ENCODE measurements at regions not wholly inside any gene's neighbourhood (a gene's known extent, or its start where the extent isn't known, plus 50 kb on each side); places are given as distances from the start of the nearest gene placed in this dataset.
"Not testable (repeated sequence)": the region's sequence is repeated elsewhere in the genome, so short reads cannot be mapped to it uniquely, and the experiment has no call there.

DNA sequence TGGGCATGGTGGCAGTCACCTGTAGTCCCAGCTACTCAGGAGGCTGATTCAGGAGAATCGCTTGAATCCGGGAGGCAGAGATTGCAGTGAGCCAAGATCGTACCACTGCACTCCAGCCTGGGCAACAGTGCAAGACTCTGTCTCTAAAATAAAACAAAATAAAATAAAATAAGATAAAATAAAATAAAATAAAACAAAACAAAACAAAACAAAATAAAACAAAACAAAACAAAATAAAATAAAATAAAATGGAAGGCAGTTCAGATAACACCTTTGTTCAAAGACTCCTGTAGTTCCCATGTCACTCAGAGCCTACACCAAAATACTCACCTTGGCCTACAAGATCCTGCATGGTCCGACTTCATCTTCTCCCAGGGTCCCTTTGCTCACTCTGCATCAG lies 61.3 kb downstream of the SYF2 start:
- in situ Hi-C loops (cut with HindIII; ENCODE audit: low sequenced_read_pairs); DNase-seq (ENCODE audit: low spot score): not testable (repeated sequence)

DNA sequence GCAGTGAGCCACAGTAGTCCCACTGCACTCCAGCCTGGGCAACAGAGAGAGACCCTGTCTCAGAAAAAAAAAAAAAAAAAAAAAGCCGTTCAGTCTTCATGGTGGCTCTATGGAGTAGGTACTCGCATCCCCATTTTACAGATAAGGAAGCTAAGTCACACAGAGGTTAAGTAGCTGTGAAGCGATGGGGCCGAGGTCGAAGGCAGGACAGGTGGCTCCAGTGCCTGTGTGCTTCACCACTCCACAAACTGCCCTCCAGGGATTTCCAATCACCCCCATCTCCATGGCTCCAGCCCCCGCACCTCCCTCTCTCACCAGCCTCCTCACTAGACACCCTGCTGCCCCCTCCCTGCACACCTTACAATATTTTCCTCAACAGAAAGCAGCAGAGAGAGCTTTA lies 61.9 kb downstream of the SYF2 start:
- in situ Hi-C loops (cut with HindIII; ENCODE audit: low sequenced_read_pairs), result no loop called here
- no peak for DNase-seq (ENCODE audit: low spot score)

DNA sequence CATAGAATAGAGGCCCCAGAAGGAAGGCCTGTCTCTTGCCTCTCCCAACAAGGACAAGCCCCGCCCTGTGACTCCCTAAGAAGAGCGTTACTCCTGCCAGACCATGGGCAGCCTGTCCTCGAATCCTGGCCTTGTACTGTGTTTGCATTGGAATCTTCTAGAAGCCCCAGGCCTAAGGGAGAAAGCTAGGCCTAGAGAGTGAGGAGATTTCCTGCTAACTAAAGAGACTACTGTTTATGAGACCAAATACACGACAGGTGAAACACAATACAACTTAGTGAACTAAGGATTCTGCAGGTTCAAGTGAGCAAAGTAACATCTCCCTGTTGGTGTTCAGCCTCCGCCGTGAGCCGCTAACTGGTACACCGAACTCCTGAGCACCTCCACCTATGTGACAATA lies 62.7 kb downstream of the SYF2 start:
- in situ Hi-C loops (cut with HindIII; ENCODE audit: low sequenced_read_pairs), result no loop called here
- no peak for DNase-seq (ENCODE audit: low spot score)

DNA sequence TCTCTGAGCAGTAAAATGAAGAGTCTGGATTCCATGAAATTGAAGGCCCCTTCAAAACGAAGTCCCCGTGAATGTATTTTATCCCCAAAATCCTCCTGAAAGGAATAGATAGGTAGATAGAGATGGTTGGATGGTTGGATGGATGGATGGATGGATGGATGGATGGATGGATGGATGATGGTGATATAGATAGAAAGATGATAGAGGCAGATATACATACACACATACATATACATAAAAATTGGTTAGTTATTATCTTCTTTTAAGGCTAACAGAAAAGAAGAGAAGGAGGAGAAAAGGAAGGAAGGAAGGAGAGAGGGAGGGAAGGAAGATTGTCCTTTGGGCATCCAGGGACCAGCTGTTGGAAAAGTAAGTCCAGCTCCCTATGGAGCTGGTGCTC lies 63.1 kb downstream of the SYF2 start:
- in situ Hi-C loops (cut with HindIII; ENCODE audit: low sequenced_read_pairs), result no loop called here

DNA sequence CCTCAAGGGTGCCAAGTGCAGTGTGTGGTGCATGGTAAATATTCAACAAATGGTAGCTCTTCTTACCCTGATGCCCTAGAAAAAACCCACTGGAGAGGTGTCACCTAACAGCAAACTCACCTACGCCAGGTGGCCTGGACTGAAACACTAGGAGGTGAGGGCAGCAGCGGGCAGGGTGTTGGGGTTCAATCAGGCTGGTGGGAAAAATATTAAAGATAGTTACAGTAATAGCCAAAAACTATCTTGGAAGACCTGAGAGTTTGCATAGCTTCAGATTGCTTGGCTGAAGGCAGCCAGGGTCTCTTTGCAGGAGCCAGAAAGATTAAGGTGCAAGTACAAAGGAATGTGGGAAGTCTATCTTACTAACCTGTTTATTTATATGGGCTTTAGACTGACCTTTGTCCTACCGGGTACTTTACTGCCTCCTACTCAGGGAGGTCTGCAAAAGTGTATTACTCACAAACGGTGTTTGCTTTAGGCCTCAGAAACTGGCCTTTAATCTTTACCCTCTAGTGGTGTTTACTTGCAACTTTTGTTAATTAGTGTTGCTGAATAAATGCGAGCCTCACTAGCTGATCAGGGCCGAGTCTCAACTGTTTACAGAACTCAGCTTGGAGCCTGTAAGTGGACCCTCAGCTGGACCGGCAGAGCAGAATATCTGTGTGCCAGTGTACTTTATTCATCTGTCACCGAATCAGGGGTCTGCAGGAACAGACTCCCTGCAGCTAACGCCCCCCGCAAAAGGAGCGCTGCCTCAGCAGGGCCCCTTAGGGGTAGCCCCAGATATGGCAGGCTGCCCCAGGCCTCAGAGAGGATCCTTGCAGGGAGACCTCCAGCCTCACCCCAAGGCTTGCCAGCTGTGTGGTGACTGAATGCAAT lies 63.9 kb downstream of the SYF2 start:
- in situ Hi-C loops (cut with HindIII; ENCODE audit: low sequenced_read_pairs), result no loop called here
- no peak for DNase-seq (ENCODE audit: low spot score)

More for the DNA sequence above, 63.1 kb downstream of the SYF2 start:
- no peak for DNase-seq (ENCODE audit: low spot score)

DNA sequence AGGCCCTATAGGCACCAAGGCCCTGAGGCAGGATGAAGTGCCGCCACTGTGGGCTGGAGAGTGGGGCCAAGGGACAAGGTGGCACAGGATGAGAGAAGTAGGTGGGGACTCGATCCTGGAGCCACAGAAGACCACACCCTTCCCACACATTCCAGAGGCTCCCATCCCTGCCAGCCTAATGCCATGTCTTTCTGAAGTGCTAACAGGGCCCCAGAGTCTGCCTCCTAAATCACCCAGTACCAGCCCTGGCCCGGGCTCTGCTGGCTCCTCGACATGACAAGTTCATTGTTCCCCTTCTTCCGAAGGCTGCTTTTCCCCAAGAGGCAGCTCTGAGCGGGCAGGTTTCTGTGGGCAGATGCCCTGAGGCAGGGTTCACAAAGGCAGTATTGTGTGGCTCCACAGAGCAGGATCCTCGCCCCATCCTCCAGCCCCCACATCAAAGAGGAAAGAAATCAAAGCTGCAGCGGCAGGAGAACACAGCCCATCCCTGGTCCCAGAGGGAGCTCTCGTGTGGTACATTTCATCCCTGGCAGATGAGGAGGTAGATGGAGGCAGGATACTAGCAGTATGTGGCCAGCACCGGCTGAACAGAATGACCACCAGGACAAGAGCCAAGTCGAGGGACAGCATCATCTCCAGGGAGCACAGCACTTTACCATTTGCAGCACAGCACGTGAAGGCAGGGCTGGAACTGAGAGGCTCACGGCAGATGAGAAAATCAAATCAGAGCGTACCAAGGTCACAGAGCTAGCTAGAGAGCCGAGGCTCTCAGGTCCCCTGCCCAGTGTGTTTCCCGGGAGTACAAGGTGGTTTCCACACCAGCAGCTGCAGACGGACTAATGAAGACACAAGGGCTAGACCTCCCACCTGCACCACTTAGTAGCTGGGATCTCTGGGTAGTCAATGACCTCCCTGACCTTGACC lies 64.8 kb downstream of the SYF2 start:
- DNase-seq (ENCODE audit: low spot score), result no peak

DNA sequence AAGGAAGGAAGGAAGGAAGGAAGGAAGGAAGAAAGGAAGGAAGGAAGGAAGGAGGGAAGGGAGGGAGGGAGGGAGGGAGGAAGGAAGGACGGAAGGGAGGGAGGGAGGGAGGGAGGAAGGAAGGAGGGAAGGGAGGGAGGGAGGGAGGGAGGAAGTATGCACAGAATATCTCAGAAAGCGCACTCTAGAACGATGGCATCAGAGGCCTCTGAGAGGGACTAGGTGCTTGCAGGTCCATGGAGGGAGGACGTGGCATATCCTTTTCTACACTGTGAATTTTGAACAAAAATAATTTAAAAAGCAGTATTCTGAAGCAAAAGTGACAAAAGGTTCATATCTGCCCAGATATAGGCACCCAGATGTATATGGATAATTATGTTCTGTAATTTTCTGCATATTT lies 65.5 kb downstream of the SYF2 start:
- in situ Hi-C loops (cut with HindIII; ENCODE audit: low sequenced_read_pairs), result no loop called here
- DNase-seq (ENCODE audit: low spot score), result no peak

More for the DNA sequence above, 64.8 kb downstream of the SYF2 start:
- in situ Hi-C loops (cut with HindIII; ENCODE audit: low sequenced_read_pairs), result no loop called here

DNA sequence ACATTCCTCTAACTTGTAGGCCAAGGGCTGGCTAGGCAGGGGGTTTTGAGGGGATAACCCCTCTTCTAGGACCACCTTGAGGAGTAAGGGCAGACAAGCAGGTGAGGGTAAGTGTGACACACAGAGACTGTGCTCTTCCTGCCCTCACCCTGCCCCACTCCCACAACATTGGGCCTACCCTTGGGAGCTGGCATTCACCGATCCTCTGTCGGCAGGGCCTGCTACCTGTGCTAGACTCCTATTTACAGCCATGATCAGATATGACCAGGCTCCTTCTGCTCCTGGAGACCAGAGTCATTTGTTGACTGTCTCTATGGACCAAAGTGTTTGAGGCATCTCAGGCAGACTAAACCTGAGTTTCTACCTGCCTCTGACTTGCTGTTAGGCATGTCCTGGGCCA lies 68.3 kb downstream of the SYF2 start:
- in situ Hi-C loops (cut with HindIII; ENCODE audit: low sequenced_read_pairs), result no loop called here
- DNase-seq (ENCODE audit: low spot score), result no peak

DNA sequence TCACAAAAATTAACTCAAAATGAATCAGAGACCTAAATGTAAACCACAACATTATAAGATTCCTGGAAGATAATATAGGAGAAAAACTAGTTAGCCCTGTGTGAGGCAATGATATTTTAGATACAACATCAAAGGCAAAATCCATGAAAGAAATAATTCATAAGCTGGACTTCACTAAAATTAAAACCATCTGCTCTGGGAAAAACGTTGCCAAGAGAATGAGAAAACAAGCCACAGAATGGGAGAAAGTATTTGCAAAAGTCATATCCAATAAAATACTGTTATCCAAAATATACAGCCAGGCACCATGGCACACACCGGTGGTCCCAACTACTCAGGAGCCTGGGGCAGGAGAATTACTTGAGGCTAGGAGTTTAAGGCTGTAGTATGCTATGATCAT lies 70.3 kb downstream of the SYF2 start:
- in situ Hi-C loops (cut with HindIII; ENCODE audit: low sequenced_read_pairs), result no loop called here
- DNase-seq (ENCODE audit: low spot score), result no peak

DNA sequence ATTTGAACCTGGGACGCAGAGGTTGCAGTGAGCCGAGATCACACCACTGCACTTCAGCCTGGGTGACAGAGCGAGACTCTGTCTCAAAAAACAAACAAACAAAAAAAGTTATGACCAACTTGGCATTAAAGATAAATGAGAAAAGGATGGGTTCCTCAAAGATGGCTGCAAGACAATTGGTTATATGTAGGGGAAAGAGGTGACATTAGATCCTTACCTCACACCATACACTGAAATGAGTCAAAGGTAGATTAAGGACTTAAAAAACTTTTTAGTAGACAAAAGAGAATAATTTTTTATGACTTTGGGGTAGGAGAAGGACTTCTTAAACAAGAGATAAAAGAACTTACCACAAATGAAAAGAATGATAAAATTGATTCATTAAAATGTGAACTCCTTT lies 74.5 kb downstream of the SYF2 start:
- in situ Hi-C loops (cut with HindIII; ENCODE audit: low sequenced_read_pairs), result no loop called here
- DNase-seq (ENCODE audit: low spot score), result no peak

DNA sequence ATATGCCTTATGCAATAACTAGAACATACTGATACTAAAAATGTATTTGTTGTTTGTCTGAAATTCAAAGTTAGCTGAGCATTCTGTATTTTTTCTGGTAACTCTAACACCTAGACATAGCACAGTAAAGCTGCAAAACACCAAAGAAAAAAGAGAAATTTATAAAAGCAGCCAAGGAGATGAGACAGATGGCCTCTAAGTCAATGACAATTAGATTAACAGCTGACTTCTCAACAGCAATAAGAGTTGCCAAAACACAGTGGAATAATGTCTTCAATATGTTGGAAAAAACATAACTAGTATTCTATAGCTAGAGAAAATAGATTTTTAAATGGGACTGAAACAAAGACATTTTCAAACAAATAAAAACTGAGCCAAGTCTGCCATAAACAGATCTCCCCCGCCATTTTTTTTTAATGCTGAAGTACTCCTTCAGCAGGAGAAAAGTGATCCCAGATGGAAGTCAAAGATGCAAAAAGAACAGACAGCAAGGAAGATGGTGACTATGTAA lies 81.3 kb downstream of the SYF2 start:
- in situ Hi-C loops (cut with HindIII; ENCODE audit: low sequenced_read_pairs), result no loop called here
- no peak for DNase-seq (ENCODE audit: low spot score)

DNA sequence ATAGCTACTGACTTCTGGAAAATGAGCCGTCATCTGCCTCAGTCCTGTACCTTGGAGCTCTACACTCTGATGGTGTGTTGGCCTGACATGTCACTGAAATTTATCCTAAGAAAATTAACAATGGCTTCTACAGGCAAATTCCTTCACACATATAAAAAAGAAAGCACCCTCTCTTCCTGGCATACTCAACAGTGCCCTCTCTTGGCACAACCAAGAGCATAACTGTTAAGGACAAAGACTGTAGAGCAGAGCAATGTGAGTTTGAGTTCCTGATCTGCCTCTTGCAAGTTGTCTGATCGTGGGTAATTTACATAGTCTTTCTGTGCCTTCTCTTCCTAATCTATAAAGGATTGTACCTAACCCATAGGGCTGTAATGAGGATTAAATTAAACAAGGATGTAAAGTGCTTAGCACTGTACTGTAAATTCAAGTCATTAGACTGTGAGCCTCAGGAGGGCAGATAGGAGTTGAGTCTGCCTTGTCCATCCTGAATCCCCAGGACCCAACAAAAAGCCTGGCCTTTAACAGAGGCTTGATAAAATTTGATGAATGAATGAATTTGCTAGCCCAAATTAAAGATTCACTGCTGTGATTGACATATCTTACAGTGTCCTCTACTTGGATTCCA lies 83.5 kb downstream of the SYF2 start:
- no peak for DNase-seq (ENCODE audit: low spot score)

DNA sequence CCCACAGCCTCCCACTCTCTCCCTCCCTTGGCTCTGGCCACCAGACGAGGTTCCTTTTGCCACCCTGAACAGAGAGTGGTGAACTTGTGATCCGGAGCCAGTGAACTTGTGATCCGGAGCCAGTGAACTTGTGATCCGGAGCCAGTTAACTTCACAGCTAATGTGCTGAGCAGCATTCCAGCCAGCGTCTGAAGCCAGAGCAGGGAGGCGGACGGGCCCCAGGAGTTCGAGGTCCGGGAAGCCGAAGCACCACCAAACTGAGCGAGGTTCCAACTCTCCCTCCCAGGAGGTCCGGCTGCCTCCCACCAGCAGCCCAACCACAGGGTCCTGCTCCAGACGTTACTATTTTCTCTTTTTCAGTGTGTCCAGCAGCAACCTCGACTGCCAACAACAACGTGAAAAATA lies 85.8 kb downstream of the SYF2 start:
- DNase-seq (ENCODE audit: low spot score), result no peak
- in situ Hi-C loops (cut with HindIII; ENCODE audit: low sequenced_read_pairs), result no loop called here

More for the DNA sequence above, 83.5 kb downstream of the SYF2 start:
- in situ Hi-C loops (cut with HindIII; ENCODE audit: low sequenced_read_pairs), result no loop called here

DNA sequence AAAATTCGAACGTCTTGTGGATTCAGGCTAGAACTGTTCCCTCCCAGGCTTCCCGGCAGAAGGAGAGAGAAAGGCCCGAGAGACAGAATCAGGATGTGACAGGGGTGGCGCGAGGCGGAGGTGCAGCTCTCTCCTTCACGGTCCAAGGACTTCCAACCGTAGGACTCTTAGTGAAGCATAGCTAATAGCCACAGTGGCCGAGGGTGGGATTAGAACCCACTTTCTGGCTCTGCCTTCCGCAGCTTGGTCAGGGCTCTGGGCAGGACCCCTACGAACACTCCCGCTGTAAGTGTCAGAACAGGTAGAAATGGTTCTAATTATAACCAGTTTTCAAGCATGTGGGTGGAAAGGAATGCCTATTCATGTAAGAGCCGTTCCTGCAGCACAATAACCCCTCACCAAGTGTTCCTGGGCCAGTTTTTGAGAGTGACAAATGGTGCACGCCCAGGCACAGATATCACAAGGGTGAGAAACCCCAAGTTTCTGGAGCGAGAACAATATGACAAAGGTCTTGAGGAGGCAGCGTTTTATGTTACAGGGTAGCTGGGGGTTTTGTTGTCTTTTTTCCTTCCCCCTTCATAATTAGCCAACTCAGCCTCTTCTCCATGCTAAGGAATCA lies 86.4 kb downstream of the SYF2 start:
- in situ Hi-C loops (cut with HindIII; ENCODE audit: low sequenced_read_pairs), result no loop called here
- no peak for DNase-seq (ENCODE audit: low spot score)

DNA sequence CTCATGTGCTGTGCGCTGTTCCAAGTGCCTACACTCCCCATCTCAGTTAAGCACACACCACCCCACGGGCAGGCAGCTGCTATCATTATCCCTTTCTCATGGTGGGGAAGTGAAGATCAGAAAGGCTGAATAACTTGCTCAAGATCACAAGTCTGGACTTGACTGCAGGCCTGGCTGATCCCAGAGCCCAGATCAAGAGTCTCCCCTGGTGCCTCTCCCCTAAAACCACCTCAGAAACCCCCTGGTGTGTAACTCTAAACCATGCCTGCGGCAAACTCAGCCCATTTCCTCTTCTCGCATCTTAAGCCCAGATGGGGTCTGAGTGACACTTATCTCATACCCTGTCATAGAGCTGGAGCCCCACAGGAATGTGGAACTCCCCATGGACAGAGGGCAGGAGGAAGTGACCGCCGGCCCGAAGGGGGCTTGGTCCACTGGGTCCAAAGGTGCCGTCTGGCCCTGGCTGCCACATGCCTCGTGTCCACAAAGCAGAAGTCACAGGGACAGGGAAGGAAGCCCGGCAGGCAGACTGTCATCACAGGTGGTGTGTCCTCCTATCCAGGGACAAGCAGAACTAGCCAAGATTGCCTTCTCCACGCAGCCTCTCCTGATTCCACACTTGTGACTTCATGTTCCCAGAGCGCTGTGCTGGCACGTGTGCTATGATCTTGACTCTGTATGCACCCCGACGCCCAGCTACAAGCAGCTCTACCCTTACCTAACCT lies 92.1 kb downstream of the SYF2 start:
- DNase-seq (ENCODE audit: low spot score), result no peak
- in situ Hi-C loops (cut with HindIII; ENCODE audit: low sequenced_read_pairs), result no loop called here

DNA sequence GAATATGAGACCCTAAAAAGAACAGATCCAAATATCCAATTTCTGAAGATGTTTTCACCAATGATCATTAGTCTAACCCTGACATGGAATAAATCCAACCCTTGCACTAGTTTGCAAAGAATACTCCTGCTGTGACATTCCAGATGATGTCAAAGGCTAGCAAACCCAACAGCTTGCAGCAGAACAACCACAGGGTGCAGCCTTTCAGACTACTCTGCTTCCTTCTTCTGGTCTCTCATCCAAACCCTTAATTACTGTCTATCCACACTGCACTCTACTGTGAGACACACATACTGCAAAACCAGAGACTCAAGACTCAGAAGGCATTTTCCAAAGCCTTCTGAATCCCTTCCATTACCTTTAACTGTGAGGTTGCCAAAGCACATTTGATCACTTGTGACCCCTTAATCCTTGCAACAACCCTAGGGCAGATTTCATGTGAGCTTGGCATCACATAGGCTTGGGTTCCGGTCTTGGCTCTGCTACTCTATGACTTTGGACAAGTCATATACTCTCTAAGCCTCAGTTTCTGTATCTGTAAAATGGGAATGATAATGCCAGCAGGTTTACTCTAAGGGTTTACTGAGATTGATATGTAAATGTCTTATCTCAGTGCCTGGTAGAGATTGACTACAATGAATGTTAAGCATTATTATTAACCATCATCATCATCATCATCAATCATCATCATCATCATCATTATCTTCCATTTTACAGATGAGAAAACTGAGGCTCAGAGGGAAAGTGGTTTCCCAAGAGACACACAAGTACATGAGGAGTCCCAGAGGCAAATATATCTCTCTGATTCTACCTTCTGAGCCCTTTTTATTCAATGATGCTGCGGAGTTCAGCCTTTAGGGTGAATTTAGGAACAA lies 94.5 kb downstream of the SYF2 start:
- in situ Hi-C loops (cut with HindIII; ENCODE audit: low sequenced_read_pairs), result no loop called here
- no peak for DNase-seq (ENCODE audit: low spot score)

DNA sequence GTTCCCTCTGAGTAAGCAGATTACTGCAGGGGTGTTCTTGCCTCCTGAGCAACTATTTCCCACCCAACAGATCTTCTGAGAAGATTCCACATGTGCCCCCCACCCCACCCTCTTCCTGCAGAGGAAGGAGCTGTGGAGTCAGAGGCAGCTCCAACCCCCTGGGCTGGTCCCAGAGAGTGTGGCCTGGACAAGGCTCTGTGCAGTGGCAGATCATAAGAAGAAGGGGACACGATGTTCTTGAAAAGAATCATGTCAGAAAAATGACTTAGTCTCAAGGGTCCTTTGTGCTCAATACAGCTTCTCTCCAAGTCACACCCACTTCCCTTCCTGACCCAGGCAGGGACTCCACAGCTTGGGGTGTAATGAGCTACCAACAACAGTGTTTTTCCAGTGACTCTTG lies 95.2 kb downstream of the SYF2 start:
- in situ Hi-C loops (cut with HindIII; ENCODE audit: low sequenced_read_pairs), result no loop called here
- DNase-seq (ENCODE audit: low spot score), result no peak

DNA sequence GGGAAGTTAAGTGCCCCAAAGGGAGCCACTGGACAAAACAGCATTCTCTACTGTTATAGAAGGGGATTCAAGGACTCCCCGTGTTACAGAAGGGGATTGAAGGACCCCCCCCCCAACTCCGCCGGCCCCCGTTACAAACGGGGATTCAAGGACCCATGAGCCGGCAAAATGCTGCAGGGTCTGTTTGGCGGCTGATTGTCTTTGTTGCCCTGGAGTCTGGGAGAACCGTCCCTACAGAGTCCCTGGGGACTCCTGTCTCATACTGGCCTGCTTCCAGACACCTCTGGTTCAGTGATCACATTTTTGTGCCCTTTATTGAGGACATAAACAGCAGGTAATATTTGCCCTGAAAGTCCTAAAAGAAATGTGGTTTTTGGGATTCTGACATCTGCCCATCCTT lies 96.4 kb downstream of the SYF2 start:
- no peak for DNase-seq (ENCODE audit: low spot score)
- in situ Hi-C loops (cut with HindIII; ENCODE audit: low sequenced_read_pairs), result no loop called here
